ENCODE measurements at regions not wholly inside any gene's neighbourhood (a gene's known extent, or its start where the extent isn't known, plus 50 kb on each side); places are given as distances from the start of the nearest gene placed in this dataset.
"Not testable (repeated sequence)": the region's sequence is repeated elsewhere in the genome, so short reads cannot be mapped to it uniquely, and the experiment has no call there.

GRCh38 chr4:134944115-134944514 is 742.5 kb upstream of the PABPC4L start:
- CTCF ChIA-PET, result no interaction called here

GRCh38 chr4:134936014-134936413 is 734.4 kb upstream of the PABPC4L start:
- no peak for DNase-seq (ENCODE audit: extremely low spot score)
- ChIA-PET CTCF (interaction anchor here (1.2 kb wide), 1 partner anchor 16 kb away, joined by 4 read pairs; no protein-coding TSS in a partner anchor), POLR2A (no interaction called here)
- TF ChIP-seq, protein P1, sequence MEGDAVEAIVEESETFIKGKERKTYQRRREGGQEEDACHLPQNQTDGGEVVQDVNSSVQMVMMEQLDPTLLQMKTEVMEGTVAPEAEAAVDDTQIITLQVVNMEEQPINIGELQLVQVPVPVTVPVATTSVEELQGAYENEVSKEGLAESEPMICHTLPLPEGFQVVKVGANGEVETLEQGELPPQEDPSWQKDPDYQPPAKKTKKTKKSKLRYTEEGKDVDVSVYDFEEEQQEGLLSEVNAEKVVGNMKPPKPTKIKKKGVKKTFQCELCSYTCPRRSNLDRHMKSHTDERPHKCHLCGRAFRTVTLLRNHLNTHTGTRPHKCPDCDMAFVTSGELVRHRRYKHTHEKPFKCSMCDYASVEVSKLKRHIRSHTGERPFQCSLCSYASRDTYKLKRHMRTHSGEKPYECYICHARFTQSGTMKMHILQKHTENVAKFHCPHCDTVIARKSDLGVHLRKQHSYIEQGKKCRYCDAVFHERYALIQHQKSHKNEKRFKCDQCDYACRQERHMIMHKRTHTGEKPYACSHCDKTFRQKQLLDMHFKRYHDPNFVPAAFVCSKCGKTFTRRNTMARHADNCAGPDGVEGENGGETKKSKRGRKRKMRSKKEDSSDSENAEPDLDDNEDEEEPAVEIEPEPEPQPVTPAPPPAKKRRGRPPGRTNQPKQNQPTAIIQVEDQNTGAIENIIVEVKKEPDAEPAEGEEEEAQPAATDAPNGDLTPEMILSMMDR (IDR thresholded peaks at IDR 0.05; ENCODE audit: control extremely low read depth, extremely low read depth, low read depth, missing control alignments), result no peak

More at GRCh38 chr4:134944115-134944514, 742.5 kb upstream of the PABPC4L start:
- TF ChIP-seq, protein P1 (IDR thresholded peaks at IDR 0.05; ENCODE audit: control extremely low read depth, extremely low read depth, low read depth, missing control alignments), result no peak
- no peak for DNase-seq (ENCODE audit: extremely low spot score)
- POLR2A ChIA-PET, result no interaction called here

GRCh38 chr4:134935320-134935719 is 733.7 kb upstream of the PABPC4L start:
- CTCF ChIA-PET, result interaction anchor here (0.8 to 1.2 kb wide), 2 partner anchors 15 to 1789 kb away, joined by 3 to 4 read pairs; no protein-coding TSS in a partner anchor
- DNase-seq (ENCODE audit: extremely low spot score), result no peak
- TF ChIP-seq, protein P1 (IDR thresholded peaks at IDR 0.05; ENCODE audit: control extremely low read depth, extremely low read depth, low read depth, missing control alignments), result peak; percentile 25
- POLR2A ChIA-PET, result no interaction called here

- no peak for DNase-seq (ENCODE audit: extremely low spot score)
- ChIA-PET POLR2A (no interaction called here), CTCF (no interaction called here)
- TF ChIP-seq, protein P1 (IDR thresholded peaks at IDR 0.05; ENCODE audit: control extremely low read depth, extremely low read depth, low read depth, missing control alignments), result no peak
Measured at GRCh38 chr4:134934036-134934808, 732.6 kb upstream of the PABPC4L start.

GRCh38 chr4:134915355-134915754 is 713.8 kb upstream of the PABPC4L start:
- DNase-seq (ENCODE audit: extremely low spot score), result no peak
- ChIA-PET POLR2A (no interaction called here), CTCF (no interaction called here)
- TF ChIP-seq, protein P1 (IDR thresholded peaks at IDR 0.05; ENCODE audit: control extremely low read depth, extremely low read depth, low read depth, missing control alignments), result no peak

DNA sequence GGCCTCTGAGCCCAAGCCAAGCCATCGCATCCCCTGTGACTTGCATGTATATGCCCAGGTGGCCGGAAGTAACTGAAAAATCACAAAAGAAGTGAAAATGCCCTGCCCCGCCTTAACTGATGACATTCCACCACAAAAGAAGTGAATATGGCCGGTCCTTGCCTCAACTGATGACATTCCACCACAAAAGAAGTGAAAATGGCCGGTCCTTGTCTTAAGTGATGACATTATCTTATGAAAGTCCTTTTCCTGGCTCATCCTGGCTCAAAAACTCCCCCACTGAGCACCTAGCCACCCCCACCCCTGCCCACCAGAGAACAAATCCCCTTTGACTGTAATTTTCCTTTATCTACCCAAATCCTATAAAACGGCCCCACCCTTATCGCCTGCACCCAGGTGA is 712.7 kb upstream of the PABPC4L start:
- POLR2A ChIA-PET; CTCF ChIA-PET; DNase-seq (ENCODE audit: extremely low spot score): not testable (repeated sequence)

DNA sequence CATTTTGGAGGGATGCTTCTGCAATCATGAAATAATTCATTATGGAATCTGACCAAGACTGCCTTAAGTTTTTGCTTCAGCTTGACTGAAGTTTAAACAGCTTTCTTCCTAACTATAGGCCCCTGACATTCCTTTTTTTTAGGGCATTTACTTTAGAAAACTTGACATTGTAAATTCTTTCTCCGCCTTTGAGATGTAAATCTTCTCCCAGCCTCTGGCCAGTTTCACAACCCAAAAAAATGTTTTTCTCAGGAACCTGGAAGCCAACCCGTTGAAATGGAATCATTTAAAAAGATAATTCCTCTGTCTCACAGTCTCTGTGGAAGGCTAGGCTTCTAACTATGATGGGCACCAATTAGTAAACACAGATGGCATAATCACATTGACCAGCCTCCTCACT is 710.4 kb upstream of the PABPC4L start:
- ChIA-PET CTCF (no interaction called here), POLR2A (no interaction called here)
- TF ChIP-seq, protein P1 (IDR thresholded peaks at IDR 0.05; ENCODE audit: control extremely low read depth, extremely low read depth, low read depth, missing control alignments), result no peak
- no peak for DNase-seq (ENCODE audit: extremely low spot score)
